Endothelial cell of umbilical vein (primary cell): ENCODE measurements at regions not wholly inside any gene's neighbourhood (a gene's known extent, or its start where the extent isn't known, plus 50 kb on each side); places are given as distances from the start of the nearest gene placed in this dataset.

Experiments used
- BruUV-seq: library from RNA; stranded (reverse); fragments of 400-500 nt; replicated peaks from 2 replicates; lab custom pipeline; 2021; lab: Mats Ljungman, UMichigan
- CTCF ChIA-PET: fragments of 300-600, 350-600 bp; sonication (Branson Sonifier 250); formaldehyde crosslinking; loops from one replicate; lab custom pipeline; 2021; ENCODE audit warnings: antibody characterized with exemption, inconsistent platforms; lab: Charles Lee
- POLR2A ChIA-PET: fragments of 300-600, 350-600 bp; sonication (Branson Sonifier 250); formaldehyde crosslinking; loops from one replicate; lab custom pipeline; 2021; ENCODE audit warnings: antibody characterized with exemption, inconsistent platforms; lab: Charles Lee
- DNase-seq: peaks from one replicate; pipeline ENCODE4 v3.0.0-alpha.2; 2011; ENCODE audit warnings: low read depth, low spot score
- FAIRE-seq: peaks from 2 replicates; lab custom pipeline; 2011; peaks lifted over from hg19 to GRCh38; lab: Jason Lieb, UNC
- H2AFZ ChIP-seq: 2 replicates; pipeline ENCODE4 v1.6.0; 2012; ENCODE audit warnings: low read depth, low read length, control low read depth, inconsistent platforms
- H3K27ac ChIP-seq: 2 replicates; pipeline ENCODE4 v1.5.1; 2011; ENCODE audit warnings: low read depth, mild to moderate bottlenecking, control low read depth, low read length, moderate library complexity; ENCODE audit not compliant: insufficient read depth
- H3K27me3 ChIP-seq, 2 experiments: 2 replicates each; pipeline versions ENCODE4 v1.6.0 to v1.6.1; 2011; ENCODE audit warnings: low read length in 2 of 2, mixed read lengths in 1 of 2; ENCODE audit not compliant: control insufficient read depth in 2 of 2, insufficient read depth in 2 of 2
- H3K36me3 ChIP-seq, 2 experiments: 2 replicates in 1 of 2; 3 replicates in 1 of 2; pipeline ENCODE4 v1.5.1; 2011; ENCODE audit warnings: low read length in 2 of 2, mild to moderate bottlenecking in 1 of 2, moderate library complexity in 1 of 2; ENCODE audit not compliant: control insufficient read depth in 2 of 2, insufficient read depth in 2 of 2; ENCODE audit errors: extremely low read depth in 1 of 2
- H3K4me1 ChIP-seq: 3 replicates; pipeline ENCODE4 v1.5.1; 2011; ENCODE audit warnings: mild to moderate bottlenecking, low read length; ENCODE audit not compliant: control insufficient read depth, insufficient read depth; ENCODE audit errors: extremely low read depth
- H3K4me2 ChIP-seq: 2 replicates; pipeline ENCODE4 v1.6.1; 2011; ENCODE audit warnings: low read length, control low read depth, mixed read lengths; ENCODE audit not compliant: insufficient read depth
- H3K4me3 ChIP-seq, 3 experiments: fragments of 200-600 bp in 1 of 3; sonication (generic), shearing (Covaris generic) in 1 of 3; replicated peaks in 1 of 3; 2 replicates each; pipeline ENCODE4 v1.5.1; 2011 to 2016; ENCODE audit warnings: control low read depth in 3 of 3, low read length in 3 of 3, mild to moderate bottlenecking in 2 of 3, inconsistent platforms in 1 of 3, low read depth in 1 of 3, moderate library complexity in 1 of 3; ENCODE audit not compliant: insufficient read depth in 1 of 3
- H3K79me2 ChIP-seq: 2 replicates; pipeline ENCODE4 v1.6.0; 2012; ENCODE audit warnings: low read length, inconsistent platforms; ENCODE audit not compliant: control insufficient read depth, insufficient read depth
- H3K9ac ChIP-seq: replicated peaks from 2 replicates; pipeline ENCODE3; 2011; ENCODE audit warnings: low read length, control low read depth; ENCODE audit not compliant: insufficient read depth; ENCODE audit errors: extremely low read depth
- H3K9me1 ChIP-seq: replicated peaks from 3 replicates; pipeline ENCODE4 v1.6.0; 2011; ENCODE audit warnings: mild to moderate bottlenecking, low read length; ENCODE audit not compliant: control insufficient read depth, insufficient read depth; ENCODE audit errors: extremely low read depth
- H3K9me3 ChIP-seq: replicated peaks from 2 replicates; pipeline ENCODE4 v1.5.1; 2012; ENCODE audit warnings: low read length, inconsistent platforms; ENCODE audit not compliant: control insufficient read depth, insufficient read depth
- H4K20me1 ChIP-seq: replicated peaks from 2 replicates; pipeline ENCODE3; 2011; ENCODE audit warnings: mild to moderate bottlenecking, low read length; ENCODE audit not compliant: control insufficient read depth, insufficient read depth; ENCODE audit errors: extremely low read depth
- EZH2 ChIP-seq: IDR thresholded peaks from 2 replicates; pipeline ENCODE4 v1.6.1; 2012; ENCODE audit warnings: borderline replicate concordance, low read depth, mild to moderate bottlenecking, moderate library complexity, low read length, inconsistent platforms; ENCODE audit not compliant: severe bottlenecking
- FOS ChIP-seq: IDR thresholded peaks from 2 replicates; pipeline ENCODE4 v1.6.1; 2011; ENCODE audit warnings: mild to moderate bottlenecking, low read length, moderate library complexity, borderline replicate concordance; ENCODE audit not compliant: insufficient read depth
- GATA2 ChIP-seq: IDR thresholded peaks from 2 replicates; pipeline ENCODE4 v1.7.0; 2011; ENCODE audit warnings: low read depth, mild to moderate bottlenecking, moderate library complexity, mixed read lengths, low read length; ENCODE audit not compliant: insufficient read length, insufficient read depth
- JUN ChIP-seq: IDR thresholded peaks from 2 replicates; pipeline ENCODE4 v1.6.1; 2011; ENCODE audit warnings: borderline replicate concordance, low read depth; ENCODE audit not compliant: insufficient read length, insufficient read depth
- MYC ChIP-seq: IDR thresholded peaks from one replicate; pipeline ENCODE4 v1.6.1; 2011; ENCODE audit warnings: mild to moderate bottlenecking, low read depth, low read length
- POLR2A ChIP-seq: IDR thresholded peaks from 2 replicates; pipeline ENCODE4 v1.6.1; 2012; ENCODE audit warnings: low read depth, mild to moderate bottlenecking, control low read depth, low read length
- POLR2AphosphoS5 ChIP-seq: IDR thresholded peaks from 2 replicates; pipeline ENCODE4 v1.6.1; 2012; ENCODE audit warnings: low read depth, mild to moderate bottlenecking, control low read depth, low read length, moderate library complexity; ENCODE audit not compliant: insufficient read depth
- dilution Hi-C: fragments of 300-500 bp; cut with MboI; formaldehyde crosslinking; loops from one replicate; pipeline ENCODE4 v1.15.0; 2019; ENCODE audit warnings: low sequenced_read_pairs; ENCODE audit not compliant: extremely low pct_ligation_motif_present
- intact Hi-C: fragments of 100-400 bp; cut with micrococcal nuclease; formaldehyde crosslinking; loops from one replicate; pipeline ENCODE4 v1.10.0; 2022
- TF ChIP-seq, protein P1 (sequence below): IDR thresholded peaks from 2 replicates; pipeline ENCODE4 v1.6.1; 2011; ENCODE audit not compliant: insufficient read depth, insufficient read length
- TF ChIP-seq, protein P2 (sequence below), 2 donors: IDR thresholded peaks; 1 replicate in 1 of 2; 2 replicates in 1 of 2; pipeline ENCODE4 v1.5.1; 2011; ENCODE audit warnings: low read length in 2 of 2, mild to moderate bottlenecking in 2 of 2, moderate library complexity in 2 of 2, control low read depth in 1 of 2, inconsistent platforms in 1 of 2, low read depth in 1 of 2; ENCODE audit not compliant: insufficient read depth in 1 of 2; ENCODE audit errors: extremely low read depth in 1 of 2

DNA sequence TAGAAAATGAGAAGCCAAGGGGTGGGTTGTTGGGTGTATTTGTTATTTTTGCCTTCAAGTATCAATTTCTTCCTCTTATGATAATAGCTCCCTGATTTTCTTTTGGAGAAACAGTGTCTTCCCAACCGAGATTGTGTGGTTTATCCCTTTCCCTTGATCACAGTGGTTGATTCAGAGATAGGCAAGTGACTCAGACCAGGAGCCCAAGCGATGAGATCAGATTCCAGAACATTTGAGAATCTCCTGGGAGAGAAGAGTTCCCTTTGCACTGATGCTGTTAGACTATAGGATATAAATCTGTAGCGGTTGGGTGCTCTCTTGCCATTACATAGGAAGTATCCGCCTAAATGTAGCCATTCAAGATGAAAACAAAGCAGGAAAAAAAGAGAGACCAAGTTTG is 90.1 kb upstream of the WDR26 start:
- no peaks in the 10 kb centered on the region for H3K9me3 ChIP-seq
- no peak overlapping the region for H3K4me3 ChIP-seq
- ChIA-PET POLR2A (no interaction called here), CTCF (interaction anchor here (0.6 to 1.6 kb wide), 5 partner anchors 9 to 398 kb away, joined by 3 to 6 read pairs (median 3); no protein-coding TSS in a partner anchor)
- no peaks in the 10 kb centered on the region for H3K36me3 ChIP-seq
- H3K9me1 ChIP-seq, result no peaks in the 10 kb centered on the region
- no TSS peak for BruUV-seq
- dilution Hi-C loops, result loop anchor here (25.0 kb wide), 1 partner anchor 88 kb away; the partner anchor contains the start of gene CNIH3
- no peak overlapping the region for H3K27ac ChIP-seq
- no peak for FAIRE-seq
- no peaks in the 10 kb centered on the region for H3K79me2 ChIP-seq
- DNase-seq, result no peak
- intact Hi-C loops, result no loop called here
- H2AFZ ChIP-seq, result no peak overlapping the region
- H3K4me1 ChIP-seq, result peaks cover 11% of the 10 kb centered on the region
- H3K9ac ChIP-seq, result no peak overlapping the region
- H3K27me3 ChIP-seq, result no peaks in the 10 kb centered on the region
- TF ChIP-seq, protein P1, sequence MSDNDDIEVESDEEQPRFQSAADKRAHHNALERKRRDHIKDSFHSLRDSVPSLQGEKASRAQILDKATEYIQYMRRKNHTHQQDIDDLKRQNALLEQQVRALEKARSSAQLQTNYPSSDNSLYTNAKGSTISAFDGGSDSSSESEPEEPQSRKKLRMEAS, result no peak
- no peak for TF ChIP-seq FOS
- no peak for TF ChIP-seq GATA2
- TF ChIP-seq POLR2AphosphoS5, result no peak
- TF ChIP-seq EZH2, result no peak
- no peak for TF ChIP-seq MYC
- TF ChIP-seq POLR2A, result no peak
- TF ChIP-seq JUN, result no peak
- TF ChIP-seq, protein P2, sequence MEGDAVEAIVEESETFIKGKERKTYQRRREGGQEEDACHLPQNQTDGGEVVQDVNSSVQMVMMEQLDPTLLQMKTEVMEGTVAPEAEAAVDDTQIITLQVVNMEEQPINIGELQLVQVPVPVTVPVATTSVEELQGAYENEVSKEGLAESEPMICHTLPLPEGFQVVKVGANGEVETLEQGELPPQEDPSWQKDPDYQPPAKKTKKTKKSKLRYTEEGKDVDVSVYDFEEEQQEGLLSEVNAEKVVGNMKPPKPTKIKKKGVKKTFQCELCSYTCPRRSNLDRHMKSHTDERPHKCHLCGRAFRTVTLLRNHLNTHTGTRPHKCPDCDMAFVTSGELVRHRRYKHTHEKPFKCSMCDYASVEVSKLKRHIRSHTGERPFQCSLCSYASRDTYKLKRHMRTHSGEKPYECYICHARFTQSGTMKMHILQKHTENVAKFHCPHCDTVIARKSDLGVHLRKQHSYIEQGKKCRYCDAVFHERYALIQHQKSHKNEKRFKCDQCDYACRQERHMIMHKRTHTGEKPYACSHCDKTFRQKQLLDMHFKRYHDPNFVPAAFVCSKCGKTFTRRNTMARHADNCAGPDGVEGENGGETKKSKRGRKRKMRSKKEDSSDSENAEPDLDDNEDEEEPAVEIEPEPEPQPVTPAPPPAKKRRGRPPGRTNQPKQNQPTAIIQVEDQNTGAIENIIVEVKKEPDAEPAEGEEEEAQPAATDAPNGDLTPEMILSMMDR (IDR thresholded peaks at IDR 0.05; ENCODE audit: extremely low read depth in 1 of 2, insufficient read depth in 1 of 2, low read depth in 1 of 2, low read length in 2 of 2), result no peak
- no peaks in the 10 kb centered on the region for H4K20me1 ChIP-seq
- no peak overlapping the region for H3K4me2 ChIP-seq
